Prostate gland (tissue), 2 donors: ENCODE measurements at regions not wholly inside any gene's neighbourhood (a gene's known extent, or its start where the extent isn't known, plus 50 kb on each side); places are given as distances from the start of the nearest gene placed in this dataset.

Experiments
- DNase-seq: peaks from one replicate; pipeline ENCODE4 v3.0.0-alpha.2; 2019; ENCODE audit warnings: low spot score
- H3K27ac ChIP-seq, 2 donors: fragments of 200-600 bp; sonication (generic); 2 replicates each; pipeline ENCODE4 v1.5.1; 2017 to 2019
- H3K27me3 ChIP-seq: fragments of 200-600 bp; sonication (generic); replicated peaks from 2 replicates; pipeline ENCODE4 v1.5.1; 2019; ENCODE audit not compliant: insufficient read depth
- H3K36me3 ChIP-seq, 2 donors: fragments of 200-600 bp; sonication (generic); 1 replicate in 1 of 2; 2 replicates in 1 of 2; pipeline versions ENCODE4 v1.5.1 to v1.8.1; 2017 to 2019
- H3K4me1 ChIP-seq: fragments of 200-600 bp; sonication (generic); replicated peaks from 2 replicates; pipeline ENCODE4 v1.5.1; 2019
- H3K4me3 ChIP-seq, 2 donors: fragments of 200-600 bp; sonication (generic); 2 replicates each; pipeline ENCODE4 v1.5.1; 2017 to 2019
- H3K9me3 ChIP-seq: fragments of 200-600 bp; sonication (generic); 2 replicates; pipeline ENCODE4 v1.5.1; 2017
- CTCF ChIP-seq, 4 experiments: fragments of 200-600 bp in 2 of 4; fragments of 450-650 bp in 2 of 4; sonication (generic) in 2 of 4; IDR thresholded peaks; 1 replicate in 3 of 4; 2 replicates in 1 of 4; pipeline ENCODE4 v1.5.1; 2016 to 2019; ENCODE audit warnings: antibody characterized with exemption in 4 of 4, mild to moderate bottlenecking in 2 of 4, moderate library complexity in 2 of 4
- POLR2A ChIP-seq: fragments of 450-650 bp; IDR thresholded peaks from one replicate; pipeline ENCODE4 v1.6.1; 2016; ENCODE audit warnings: antibody characterized with exemption, mild to moderate bottlenecking
- POLR2AphosphoS5 ChIP-seq: sonication (generic); formaldehyde crosslinking; IDR thresholded peaks from one replicate; pipeline ENCODE4 v1.6.1; 2017; ENCODE audit warnings: antibody characterized with exemption
- WGBS: methylation state at CpG from one replicate; pipeline ENCODE4 v1.1.5; 2018; 5-methylcytosine and 5-hydroxymethylcytosine counted together
- intact Hi-C: fragments of 100-400 bp; cut with DNase I; formaldehyde crosslinking; loops from one replicate; pipeline ENCODE4 v1.14.2; 2022

- Histone ChIP-seq H3K36me3 (no peaks in the 10 kb centered on the region), H3K9me3 (no peaks in the 10 kb centered on the region), H3K27ac (no peak overlapping the region), H3K4me1 (no peaks in the 10 kb centered on the region), H3K27me3 (no peaks in the 10 kb centered on the region), H3K4me3 (no peak overlapping the region)
- intact Hi-C loops, result no loop called here
- 92% methylated on average over 5 of the region's 5 CpGs for WGBS
- TF ChIP-seq CTCF (IDR thresholded peaks at IDR 0.05) (no peak), POLR2AphosphoS5 (no peak), POLR2A (no peak)
- DNase-seq, result no peak
These were observed 96.9 kb upstream of the POU3F3 start for GRCh38 chr2:104757056-104757455.

- no peaks in the 10 kb centered on the region for H3K36me3 ChIP-seq
- no peak overlapping the region for H3K27ac ChIP-seq
- DNase-seq, result no peak
- H3K4me1 ChIP-seq, result no peaks in the 10 kb centered on the region
- H3K9me3 ChIP-seq, result no peaks in the 10 kb centered on the region
- 9% methylated on average over 9 of the region's 9 CpGs for WGBS
- H3K27me3 ChIP-seq, result no peaks in the 10 kb centered on the region
- no peak overlapping the region for H3K4me3 ChIP-seq
- no peak for TF ChIP-seq CTCF (IDR thresholded peaks at IDR 0.05)
- TF ChIP-seq POLR2AphosphoS5, result no peak
- TF ChIP-seq POLR2A, result no peak
- intact Hi-C loops, result no loop called here
These were observed 95.7 kb upstream of the POU3F3 start for GRCh38 chr2:104758199-104758620.

- DNase-seq, result no peak
- intact Hi-C loops, result no loop called here
These were observed 91.9 kb upstream of the POU3F3 start for GRCh38 chr2:104762031-104762430.

GRCh38 chr2:104766683-104767082 lies 87.2 kb upstream of the POU3F3 start:
- no peak for TF ChIP-seq POLR2AphosphoS5
- no peak for TF ChIP-seq CTCF (IDR thresholded peaks at IDR 0.05)
- TF ChIP-seq POLR2A, result no peak
- Histone ChIP-seq H3K27me3 (no peaks in the 10 kb centered on the region), H3K36me3 (no peaks in the 10 kb centered on the region), H3K4me1 (no peaks in the 10 kb centered on the region), H3K4me3 (no peak overlapping the region), H3K27ac (no peak overlapping the region), H3K9me3 (no peaks in the 10 kb centered on the region)
- no peak for DNase-seq
- 66% methylated on average over 10 of the region's 10 CpGs for WGBS
- intact Hi-C loops, result no loop called here

More at GRCh38 chr2:104762031-104762430, 91.9 kb upstream of the POU3F3 start:
- Histone ChIP-seq H3K27ac (no peak overlapping the region), H3K27me3 (no peaks in the 10 kb centered on the region), H3K4me3 (no peak overlapping the region), H3K36me3 (no peaks in the 10 kb centered on the region), H3K4me1 (no peaks in the 10 kb centered on the region), H3K9me3 (no peaks in the 10 kb centered on the region)
- no peak for TF ChIP-seq POLR2AphosphoS5
- TF ChIP-seq CTCF (IDR thresholded peaks at IDR 0.05), result no peak
- TF ChIP-seq POLR2A, result no peak
- 94% methylated on average over 8 of the region's 8 CpGs for whole genome bisulfite sequencing

- intact Hi-C loops, result no loop called here
- WGBS, result 78% methylated on average over 3 of the region's 3 CpGs
These were observed 85.2 kb upstream of the POU3F3 start for GRCh38 chr2:104768694-104769093.

More at GRCh38 chr2:104768694-104769093, 85.2 kb upstream of the POU3F3 start:
- Histone ChIP-seq H3K4me3 (no peak overlapping the region), H3K9me3 (no peaks in the 10 kb centered on the region), H3K27me3 (no peaks in the 10 kb centered on the region), H3K27ac (no peak overlapping the region), H3K4me1 (no peaks in the 10 kb centered on the region), H3K36me3 (no peaks in the 10 kb centered on the region)
- no peak for DNase-seq
- TF ChIP-seq POLR2AphosphoS5 (no peak), CTCF (IDR thresholded peaks at IDR 0.05) (no peak), POLR2A (no peak)
